ENCODE measurements at regions not wholly inside any gene's neighbourhood (a gene's known extent, or its start where the extent isn't known, plus 50 kb on each side); places are given as distances from the start of the nearest gene placed in this dataset.

DNA sequence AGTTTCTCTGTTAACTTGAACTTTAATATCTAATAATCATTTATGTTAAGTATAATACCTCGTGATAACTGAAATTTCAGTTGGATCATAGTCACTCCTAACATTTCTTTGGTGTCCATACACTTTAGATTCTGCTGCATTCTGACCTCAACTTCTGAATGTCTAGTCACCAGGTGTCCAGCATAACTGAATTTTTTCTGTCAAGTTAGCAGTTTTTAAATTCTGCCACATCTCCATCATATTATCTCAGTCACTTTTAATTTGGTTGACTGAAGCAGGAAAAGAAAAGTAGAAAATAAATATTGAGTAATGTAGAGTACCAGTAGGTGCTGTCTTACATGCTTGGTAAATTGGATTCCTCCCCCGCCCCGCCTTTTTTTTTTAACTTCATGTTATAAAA, 128.6 kb downstream of the TANC2 start:
- Histone ChIP-seq H3K4me3 (ENCODE audit: low read length) (no peak overlapping the region), H3K27me3 (ENCODE audit: insufficient read depth, low read depth, low read length) (no peaks in the 10 kb centered on the region), H3K4me2 (ENCODE audit: low read length) (no peak overlapping the region), H3K36me3 (ENCODE audit: insufficient read depth, low read length) (no peaks in the 10 kb centered on the region), H3K27ac (ENCODE audit: low read length) (no peak overlapping the region), H3F3A (ENCODE audit: insufficient read depth, low read length, poor library complexity, severe bottlenecking) (no peaks in the 10 kb centered on the region), H3K79me2 (replicated peaks; ENCODE audit: insufficient read depth, low read length) (peaks cover 31% of the 10 kb centered on the region), H4K20me1 (ENCODE audit: insufficient read depth) (peaks cover 8% of the 10 kb centered on the region), H2AFZ (ENCODE audit: low read depth, low read length) (no peak overlapping the region), H3K9me2 (ENCODE audit: insufficient read depth, low read length) (no peaks in the 10 kb centered on the region), H3K9me3 (ENCODE audit: low read length) (no peaks in the 10 kb centered on the region), H3K9ac (ENCODE audit: low read length) (no peak overlapping the region)
- no peak for TF ChIP-seq POLR2AphosphoS5 (IDR thresholded peaks at IDR 0.05)
- TF ChIP-seq EZH2 (IDR thresholded peaks at IDR 0.05; ENCODE audit: borderline replicate concordance, insufficient read depth, low read length, poor library complexity, severe bottlenecking), result no peak
- TF ChIP-seq, protein P1, sequence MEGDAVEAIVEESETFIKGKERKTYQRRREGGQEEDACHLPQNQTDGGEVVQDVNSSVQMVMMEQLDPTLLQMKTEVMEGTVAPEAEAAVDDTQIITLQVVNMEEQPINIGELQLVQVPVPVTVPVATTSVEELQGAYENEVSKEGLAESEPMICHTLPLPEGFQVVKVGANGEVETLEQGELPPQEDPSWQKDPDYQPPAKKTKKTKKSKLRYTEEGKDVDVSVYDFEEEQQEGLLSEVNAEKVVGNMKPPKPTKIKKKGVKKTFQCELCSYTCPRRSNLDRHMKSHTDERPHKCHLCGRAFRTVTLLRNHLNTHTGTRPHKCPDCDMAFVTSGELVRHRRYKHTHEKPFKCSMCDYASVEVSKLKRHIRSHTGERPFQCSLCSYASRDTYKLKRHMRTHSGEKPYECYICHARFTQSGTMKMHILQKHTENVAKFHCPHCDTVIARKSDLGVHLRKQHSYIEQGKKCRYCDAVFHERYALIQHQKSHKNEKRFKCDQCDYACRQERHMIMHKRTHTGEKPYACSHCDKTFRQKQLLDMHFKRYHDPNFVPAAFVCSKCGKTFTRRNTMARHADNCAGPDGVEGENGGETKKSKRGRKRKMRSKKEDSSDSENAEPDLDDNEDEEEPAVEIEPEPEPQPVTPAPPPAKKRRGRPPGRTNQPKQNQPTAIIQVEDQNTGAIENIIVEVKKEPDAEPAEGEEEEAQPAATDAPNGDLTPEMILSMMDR (IDR thresholded peaks at IDR 0.05; ENCODE audit: poor library complexity, severe bottlenecking), result no peak
- TF ChIP-seq, protein P2, sequence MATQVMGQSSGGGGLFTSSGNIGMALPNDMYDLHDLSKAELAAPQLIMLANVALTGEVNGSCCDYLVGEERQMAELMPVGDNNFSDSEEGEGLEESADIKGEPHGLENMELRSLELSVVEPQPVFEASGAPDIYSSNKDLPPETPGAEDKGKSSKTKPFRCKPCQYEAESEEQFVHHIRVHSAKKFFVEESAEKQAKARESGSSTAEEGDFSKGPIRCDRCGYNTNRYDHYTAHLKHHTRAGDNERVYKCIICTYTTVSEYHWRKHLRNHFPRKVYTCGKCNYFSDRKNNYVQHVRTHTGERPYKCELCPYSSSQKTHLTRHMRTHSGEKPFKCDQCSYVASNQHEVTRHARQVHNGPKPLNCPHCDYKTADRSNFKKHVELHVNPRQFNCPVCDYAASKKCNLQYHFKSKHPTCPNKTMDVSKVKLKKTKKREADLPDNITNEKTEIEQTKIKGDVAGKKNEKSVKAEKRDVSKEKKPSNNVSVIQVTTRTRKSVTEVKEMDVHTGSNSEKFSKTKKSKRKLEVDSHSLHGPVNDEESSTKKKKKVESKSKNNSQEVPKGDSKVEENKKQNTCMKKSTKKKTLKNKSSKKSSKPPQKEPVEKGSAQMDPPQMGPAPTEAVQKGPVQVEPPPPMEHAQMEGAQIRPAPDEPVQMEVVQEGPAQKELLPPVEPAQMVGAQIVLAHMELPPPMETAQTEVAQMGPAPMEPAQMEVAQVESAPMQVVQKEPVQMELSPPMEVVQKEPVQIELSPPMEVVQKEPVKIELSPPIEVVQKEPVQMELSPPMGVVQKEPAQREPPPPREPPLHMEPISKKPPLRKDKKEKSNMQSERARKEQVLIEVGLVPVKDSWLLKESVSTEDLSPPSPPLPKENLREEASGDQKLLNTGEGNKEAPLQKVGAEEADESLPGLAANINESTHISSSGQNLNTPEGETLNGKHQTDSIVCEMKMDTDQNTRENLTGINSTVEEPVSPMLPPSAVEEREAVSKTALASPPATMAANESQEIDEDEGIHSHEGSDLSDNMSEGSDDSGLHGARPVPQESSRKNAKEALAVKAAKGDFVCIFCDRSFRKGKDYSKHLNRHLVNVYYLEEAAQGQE (IDR thresholded peaks at IDR 0.05; ENCODE audit: borderline replicate concordance), result no peak
- TF ChIP-seq TAF1 (IDR thresholded peaks at IDR 0.05; ENCODE audit: low read depth), result no peak
- TF ChIP-seq EP300 (conservative IDR thresholded peaks at IDR 0.05; ENCODE audit: poor library complexity, severe bottlenecking), result no peak
- no peak for TF ChIP-seq RAD21 (conservative IDR thresholded peaks at IDR 0.05)
- no peak for TF ChIP-seq MXI1 (conservative IDR thresholded peaks at IDR 0.05; ENCODE audit: poor library complexity, severe bottlenecking)
- no peak for TF ChIP-seq SMC3 (conservative IDR thresholded peaks at IDR 0.05; ENCODE audit: poor library complexity)

DNA sequence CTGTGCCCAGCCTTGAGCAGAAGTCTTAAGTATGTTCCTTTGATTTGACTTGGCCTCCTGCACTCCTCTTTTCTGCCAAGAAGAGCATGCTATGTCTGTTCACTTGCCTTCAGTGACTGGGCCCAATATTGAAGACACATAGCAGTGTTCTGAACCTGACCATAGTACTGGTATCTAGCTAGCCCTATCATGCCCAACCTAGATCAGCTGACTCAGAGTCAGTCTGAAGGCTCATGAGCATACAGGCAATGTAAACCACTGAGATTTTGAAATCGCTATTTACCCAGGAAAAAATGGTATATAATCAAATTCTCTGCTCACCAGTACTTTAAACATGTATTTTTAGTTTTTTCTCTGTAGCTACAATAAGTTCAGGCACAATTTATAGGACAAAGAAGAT, 129.4 kb downstream of the TANC2 start:
- Histone ChIP-seq H3F3A (ENCODE audit: insufficient read depth, low read length, poor library complexity, severe bottlenecking) (no peaks in the 10 kb centered on the region), H3K4me2 (ENCODE audit: low read length) (no peak overlapping the region), H3K4me3 (ENCODE audit: low read length) (no peak overlapping the region), H3K79me2 (replicated peaks; ENCODE audit: insufficient read depth, low read length) (peaks cover 31% of the 10 kb centered on the region), H3K27ac (ENCODE audit: low read length) (no peak overlapping the region), H3K36me3 (ENCODE audit: insufficient read depth, low read length) (no peaks in the 10 kb centered on the region), H3K9ac (ENCODE audit: low read length) (no peak overlapping the region), H4K20me1 (ENCODE audit: insufficient read depth) (peaks cover 8% of the 10 kb centered on the region), H2AFZ (ENCODE audit: low read depth, low read length) (no peak overlapping the region), H3K27me3 (ENCODE audit: insufficient read depth, low read depth, low read length) (no peaks in the 10 kb centered on the region), H3K9me2 (ENCODE audit: insufficient read depth, low read length) (no peaks in the 10 kb centered on the region), H3K9me3 (ENCODE audit: low read length) (no peaks in the 10 kb centered on the region)
- TF ChIP-seq EZH2 (IDR thresholded peaks at IDR 0.05; ENCODE audit: borderline replicate concordance, insufficient read depth, low read length, poor library complexity, severe bottlenecking), result no peak
- TF ChIP-seq SMC3 (conservative IDR thresholded peaks at IDR 0.05; ENCODE audit: poor library complexity), result no peak
- TF ChIP-seq, protein P1 (IDR thresholded peaks at IDR 0.05; ENCODE audit: poor library complexity, severe bottlenecking), result no peak
- TF ChIP-seq POLR2AphosphoS5 (IDR thresholded peaks at IDR 0.05), result no peak
- TF ChIP-seq MXI1 (conservative IDR thresholded peaks at IDR 0.05; ENCODE audit: poor library complexity, severe bottlenecking), result no peak
- no peak for TF ChIP-seq RAD21 (conservative IDR thresholded peaks at IDR 0.05)
- no peak for TF ChIP-seq EP300 (conservative IDR thresholded peaks at IDR 0.05; ENCODE audit: poor library complexity, severe bottlenecking)
- TF ChIP-seq TAF1 (IDR thresholded peaks at IDR 0.05; ENCODE audit: low read depth), result no peak
- TF ChIP-seq, protein P2 (IDR thresholded peaks at IDR 0.05; ENCODE audit: borderline replicate concordance), result no peak
